SK-N-SH (cell line): ENCODE measurements at regions not wholly inside any gene's neighbourhood (a gene's known extent, or its start where the extent isn't known, plus 50 kb on each side); places are given as distances from the start of the nearest gene placed in this dataset.

Experiments
- CTCF ChIA-PET: fragments of 300-600, 350-600 bp; formaldehyde crosslinking; extraction: SDS; loops from one replicate; lab custom pipeline; 2021; lab: Yijun Ruan, JAX
- POLR2A ChIA-PET: fragments of 350-600 bp; sonication (Branson Sonifier 250); formaldehyde crosslinking; extraction: SDS; loops from one replicate; lab custom pipeline; 2020; ENCODE audit warnings: antibody characterized with exemption, inconsistent platforms; lab: Yijun Ruan, JAX
- DNase-seq: peaks from one replicate; pipeline ENCODE4 v3.0.0; 2012
- H2AFZ ChIP-seq: fragments of 200-600 bp; sonication (generic); 2 replicates; pipeline ENCODE4 v1.8.1; 2016; ENCODE audit warnings: antibody characterized with exemption, mild to moderate bottlenecking, low read depth
- H3F3A ChIP-seq: fragments of 200-600 bp; sonication (generic); replicated peaks from 2 replicates; pipeline ENCODE3; 2016; ENCODE audit warnings: antibody characterized with exemption, mild to moderate bottlenecking; ENCODE audit not compliant: insufficient read depth
- H3K27ac ChIP-seq, 2 experiments: fragments of 200-500 bp in 1 of 2; fragments of 200-600 bp in 1 of 2; sonication (Bioruptor generic) in 1 of 2; sonication (generic), shearing (Covaris generic) in 1 of 2; 2 replicates each; pipeline versions ENCODE4 v1.5.1 to v1.6.1; 2014 to 2016; ENCODE audit warnings: low read depth in 2 of 2, inconsistent platforms in 1 of 2, low read length in 1 of 2, mild to moderate bottlenecking in 1 of 2, mixed read lengths in 1 of 2
- H3K27me3 ChIP-seq: fragments of 200-600 bp; sonication (generic), shearing (Covaris generic); 2 replicates; pipeline ENCODE4 v1.6.1; 2016; ENCODE audit warnings: mixed run types; ENCODE audit not compliant: insufficient read depth
- H3K36me3 ChIP-seq, 2 experiments: fragments of 200-500 bp in 1 of 2; fragments of 200-600 bp in 1 of 2; sonication (Bioruptor generic) in 1 of 2; sonication (generic) in 1 of 2; replicated peaks in 1 of 2; 2 replicates each; pipeline versions ENCODE3 to v1.5.1; 2014 to 2016; ENCODE audit warnings: low read length in 1 of 2, mild to moderate bottlenecking in 1 of 2; ENCODE audit not compliant: insufficient read depth in 2 of 2, control insufficient read depth in 1 of 2
- H3K4me1 ChIP-seq, 2 experiments: fragments of 200-500 bp in 1 of 2; fragments of 200-600 bp in 1 of 2; sonication (Bioruptor generic) in 1 of 2; sonication (generic), shearing (Covaris generic) in 1 of 2; 2 replicates each; pipeline versions ENCODE4 v1.5.1 to v1.6.1; 2014 to 2016; ENCODE audit warnings: low read depth in 1 of 2, low read length in 1 of 2, mixed run types in 1 of 2; ENCODE audit not compliant: insufficient read depth in 2 of 2, control insufficient read depth in 1 of 2
- H3K4me2 ChIP-seq: fragments of 200-600 bp; sonication (generic), shearing (Covaris generic); 2 replicates; pipeline ENCODE4 v1.6.1; 2017; ENCODE audit warnings: mixed run types
- H3K4me3 ChIP-seq, 2 experiments: fragments of 200-500 bp in 1 of 2; fragments of 200-600 bp in 1 of 2; sonication (Bioruptor generic) in 1 of 2; sonication (generic), shearing (Covaris generic) in 1 of 2; 2 replicates each; pipeline versions ENCODE4 v1.5.1 to v1.8.1; 2014 to 2016; ENCODE audit warnings: low read depth in 2 of 2, inconsistent platforms in 1 of 2, low read length in 1 of 2, mild to moderate bottlenecking in 1 of 2, mixed read lengths in 1 of 2, moderate library complexity in 1 of 2
- H3K79me2 ChIP-seq: fragments of 200-600 bp; sonication (generic); 2 replicates; pipeline ENCODE4 v1.8.1; 2017; ENCODE audit warnings: mild to moderate bottlenecking; ENCODE audit not compliant: insufficient read depth
- H3K9ac ChIP-seq: fragments of 200-600 bp; sonication (generic); 2 replicates; pipeline ENCODE4 v1.6.1; 2017; ENCODE audit warnings: mixed run types
- H3K9me2 ChIP-seq: fragments of 200-600 bp; sonication (generic); 2 replicates; pipeline ENCODE4 v1.6.1; 2017; ENCODE audit warnings: mixed run types
- H3K9me3 ChIP-seq: fragments of 200-600 bp; sonication (generic); 2 replicates; pipeline ENCODE4 v1.6.1; 2017; ENCODE audit warnings: mixed run types, mild to moderate bottlenecking, moderate library complexity
- H4K20me1 ChIP-seq: fragments of 200-600 bp; sonication (generic); 2 replicates; pipeline ENCODE4 v1.6.1; 2017; ENCODE audit warnings: mild to moderate bottlenecking, mixed run types; ENCODE audit not compliant: insufficient read depth
- CHD2 ChIP-seq: fragments of 150-350 bp; IDR thresholded peaks from 2 replicates; pipeline ENCODE4 v1.6.1; 2018; ENCODE audit warnings: low read length; ENCODE audit not compliant: partially characterized antibody
- EP300 ChIP-seq, 2 experiments: IDR thresholded peaks; 2 replicates each; pipeline versions ENCODE4 v1.4.0 to v1.6.1; 2012; ENCODE audit warnings: borderline replicate concordance in 1 of 2, low read depth in 1 of 2, low read length in 1 of 2
- EZH2phosphoT487 ChIP-seq: fragments of 200-600 bp; sonication (generic); IDR thresholded peaks from 2 replicates; pipeline ENCODE4 v1.6.1; 2017; ENCODE audit warnings: low read depth, mixed run types, mild to moderate bottlenecking, antibody characterized with exemption, moderate library complexity, borderline replicate concordance
- FOSL2 ChIP-seq: IDR thresholded peaks from 2 replicates; pipeline ENCODE4 v1.4.0; 2012; ENCODE audit warnings: low read depth, mild to moderate bottlenecking, moderate library complexity, borderline replicate concordance
- FOXM1 ChIP-seq: IDR thresholded peaks from 2 replicates; pipeline ENCODE4 v1.4.0; 2012; ENCODE audit warnings: low read depth, mild to moderate bottlenecking
- GABPA ChIP-seq: IDR thresholded peaks from 2 replicates; pipeline ENCODE4 v1.4.0; 2012; ENCODE audit warnings: low read depth, mild to moderate bottlenecking
- GATA2 ChIP-seq: sonication (generic); formaldehyde crosslinking; IDR thresholded peaks from 2 replicates; pipeline ENCODE4 v1.5.0; 2020; ENCODE audit warnings: mild to moderate bottlenecking, missing genetic modification reagents
- JUND ChIP-seq: IDR thresholded peaks from 2 replicates; pipeline ENCODE4 v1.4.0; 2012
- MXI1 ChIP-seq: IDR thresholded peaks from 2 replicates; pipeline ENCODE4 v1.6.1; 2012; ENCODE audit warnings: mild to moderate bottlenecking, low read depth, low read length, improper control_type of control experiment
- NFIC ChIP-seq: IDR thresholded peaks from 2 replicates; pipeline ENCODE4 v1.4.0; 2012; ENCODE audit warnings: borderline replicate concordance
- NRF1 ChIP-seq: IDR thresholded peaks from 2 replicates; pipeline ENCODE4 v1.6.1; 2012; ENCODE audit warnings: low read depth, mild to moderate bottlenecking, low read length
- RAD21 ChIP-seq: IDR thresholded peaks from 2 replicates; pipeline ENCODE4 v1.6.1; 2012; ENCODE audit warnings: mild to moderate bottlenecking, low read length
- RFX5 ChIP-seq: IDR thresholded peaks from 2 replicates; pipeline ENCODE4 v1.6.1; 2012; ENCODE audit warnings: mild to moderate bottlenecking, improper control_type of control experiment, low read length
- RXRA ChIP-seq: IDR thresholded peaks from 2 replicates; pipeline ENCODE4 v1.4.0; 2012; ENCODE audit warnings: low read depth, mild to moderate bottlenecking, borderline replicate concordance
- SIN3A ChIP-seq: IDR thresholded peaks from 2 replicates; pipeline ENCODE4 v1.6.1; 2012; ENCODE audit warnings: low read depth, mild to moderate bottlenecking, low read length, moderate library complexity, borderline replicate concordance
- TAF1 ChIP-seq: IDR thresholded peaks from 2 replicates; pipeline ENCODE4 v1.6.1; 2012; ENCODE audit warnings: low read depth, mild to moderate bottlenecking, low read length, moderate library complexity, borderline replicate concordance
- TCF12 ChIP-seq: IDR thresholded peaks from 2 replicates; pipeline ENCODE4 v1.4.0; 2012
- TEAD4 ChIP-seq: IDR thresholded peaks from 2 replicates; pipeline ENCODE4 v1.4.0; 2012; ENCODE audit warnings: mild to moderate bottlenecking, borderline replicate concordance; ENCODE audit not compliant: insufficient read depth
- YY1 ChIP-seq: IDR thresholded peaks from 2 replicates; pipeline ENCODE4 v1.4.0; 2012; ENCODE audit warnings: low read depth, mild to moderate bottlenecking
- WGBS: methylation state at CpG from one replicate; pipeline ENCODE4 v1.1.6; 2017; ENCODE audit warnings: low lambda C conversion rate; 5-methylcytosine and 5-hydroxymethylcytosine counted together
- TF ChIP-seq, protein P1 (sequence below): fragments of 150-350 bp; IDR thresholded peaks from 2 replicates; pipeline ENCODE4 v1.6.1; 2016; ENCODE audit warnings: mild to moderate bottlenecking, low read depth, low read length
- TF ChIP-seq, protein P2 (sequence below): IDR thresholded peaks from 2 replicates; pipeline ENCODE4 v1.4.0; 2012; ENCODE audit warnings: low read depth, borderline replicate concordance

DNA sequence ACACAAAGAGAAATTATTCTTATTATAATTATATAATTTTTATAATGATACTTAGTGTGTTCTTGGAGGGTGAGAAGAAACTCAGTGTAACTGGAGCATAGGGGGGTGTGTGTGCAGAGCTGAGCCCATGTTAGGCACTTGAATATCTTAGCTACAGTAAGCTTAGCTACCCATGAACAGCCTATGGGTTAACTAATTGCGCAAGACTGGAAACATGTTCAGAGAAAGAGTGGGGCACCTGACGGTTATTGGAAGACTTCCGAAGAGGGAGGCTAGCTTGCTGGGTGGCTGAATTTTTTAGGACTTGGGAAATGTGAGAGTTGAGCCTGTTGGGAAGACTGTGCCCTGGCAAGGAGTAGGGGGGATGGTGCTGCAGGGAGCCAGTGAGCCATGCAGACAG lies 229.2 kb downstream of the SLC4A3 start:
- Histone ChIP-seq H3F3A (no peaks in the 10 kb centered on the region), H3K79me2 (no peaks in the 10 kb centered on the region), H3K27ac (no peak overlapping the region), H3K36me3 (no peaks in the 10 kb centered on the region), H3K4me3 (no peak overlapping the region), H4K20me1 (no peaks in the 10 kb centered on the region), H3K9ac (no peak overlapping the region), H3K4me2 (no peak overlapping the region), H2AFZ (no peak overlapping the region), H3K4me1 (no peaks in the 10 kb centered on the region), H3K27me3 (peaks cover 17% of the 10 kb centered on the region; the same call in 1 of the 2 replicates), H3K9me2 (no peaks in the 10 kb centered on the region), H3K9me3 (no peaks in the 10 kb centered on the region)
- WGBS, result 45% methylated on average over 3 of the region's 3 CpGs
- ChIA-PET POLR2A (no interaction called here), CTCF (no interaction called here)
- TF ChIP-seq TAF1, result no peak
- no peak for TF ChIP-seq GABPA
- TF ChIP-seq NFIC, result no peak
- TF ChIP-seq RFX5, result no peak
- TF ChIP-seq FOSL2, result no peak
- TF ChIP-seq, protein P1, sequence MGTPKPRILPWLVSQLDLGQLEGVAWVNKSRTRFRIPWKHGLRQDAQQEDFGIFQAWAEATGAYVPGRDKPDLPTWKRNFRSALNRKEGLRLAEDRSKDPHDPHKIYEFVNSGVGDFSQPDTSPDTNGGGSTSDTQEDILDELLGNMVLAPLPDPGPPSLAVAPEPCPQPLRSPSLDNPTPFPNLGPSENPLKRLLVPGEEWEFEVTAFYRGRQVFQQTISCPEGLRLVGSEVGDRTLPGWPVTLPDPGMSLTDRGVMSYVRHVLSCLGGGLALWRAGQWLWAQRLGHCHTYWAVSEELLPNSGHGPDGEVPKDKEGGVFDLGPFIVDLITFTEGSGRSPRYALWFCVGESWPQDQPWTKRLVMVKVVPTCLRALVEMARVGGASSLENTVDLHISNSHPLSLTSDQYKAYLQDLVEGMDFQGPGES, result no peak
- TF ChIP-seq, protein P2, sequence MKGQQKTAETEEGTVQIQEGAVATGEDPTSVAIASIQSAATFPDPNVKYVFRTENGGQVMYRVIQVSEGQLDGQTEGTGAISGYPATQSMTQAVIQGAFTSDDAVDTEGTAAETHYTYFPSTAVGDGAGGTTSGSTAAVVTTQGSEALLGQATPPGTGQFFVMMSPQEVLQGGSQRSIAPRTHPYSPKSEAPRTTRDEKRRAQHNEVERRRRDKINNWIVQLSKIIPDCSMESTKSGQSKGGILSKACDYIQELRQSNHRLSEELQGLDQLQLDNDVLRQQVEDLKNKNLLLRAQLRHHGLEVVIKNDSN, result no peak
- TF ChIP-seq RXRA, result no peak
- no peak for TF ChIP-seq FOXM1
- TF ChIP-seq SIN3A, result no peak
- TF ChIP-seq TCF12, result no peak
- TF ChIP-seq EP300 (IDR thresholded peaks at IDR 0.05; ENCODE audit: borderline replicate concordance in 1 of 2, low read depth in 1 of 2, low read length in 1 of 2), result no peak
- no peak for TF ChIP-seq NRF1
- TF ChIP-seq EZH2phosphoT487, result no peak
- TF ChIP-seq CHD2, result no peak
- TF ChIP-seq RAD21, result no peak
- no peak for TF ChIP-seq GATA2 (CRISPR knock-in tag)
- TF ChIP-seq YY1, result no peak
- no peak for TF ChIP-seq TEAD4
- TF ChIP-seq JUND, result no peak
- no peak for DNase-seq

DNA sequence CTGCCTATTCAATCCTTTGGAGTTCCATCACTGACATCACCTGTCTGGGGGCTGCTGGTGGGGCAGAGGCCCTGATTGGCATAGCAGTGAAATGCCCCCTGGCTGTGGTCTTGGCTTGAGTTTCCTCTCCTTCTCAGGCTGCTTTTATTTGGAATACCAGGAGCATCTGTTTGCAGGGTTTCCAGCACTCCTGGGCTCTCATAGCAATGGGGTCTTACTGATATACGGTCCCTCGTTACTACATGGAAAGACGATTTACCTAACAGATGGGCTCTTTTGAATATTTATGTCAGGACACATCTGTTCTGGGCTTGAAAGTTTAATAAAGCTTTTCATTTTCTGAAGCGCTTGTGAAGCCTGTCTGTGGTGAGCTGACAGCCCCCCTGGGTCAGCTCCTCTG lies 230.3 kb downstream of the SLC4A3 start:
- peaks cover 17% of the 10 kb centered on the region; the same call in 1 of the 2 replicates for H3K27me3 ChIP-seq
- H3K9me2 ChIP-seq, result no peaks in the 10 kb centered on the region
- H4K20me1 ChIP-seq, result no peaks in the 10 kb centered on the region
- H3K36me3 ChIP-seq, result no peaks in the 10 kb centered on the region
- H3K27ac ChIP-seq, result no peak overlapping the region
- CTCF ChIA-PET, result no interaction called here
- DNase-seq, result no peak
- H2AFZ ChIP-seq, result no peak overlapping the region
- WGBS, result 2% methylated on average over 4 of the region's 4 CpGs
- TF ChIP-seq RXRA, result no peak
- TF ChIP-seq JUND, result no peak
- no peak for TF ChIP-seq SIN3A
- no peak for TF ChIP-seq TAF1
- no peak for TF ChIP-seq TEAD4
- no peak for TF ChIP-seq MXI1
- H3F3A ChIP-seq, result no peaks in the 10 kb centered on the region
- H3K4me3 ChIP-seq, result no peak overlapping the region
- no peaks in the 10 kb centered on the region for H3K9me3 ChIP-seq
- H3K4me1 ChIP-seq, result no peaks in the 10 kb centered on the region
- POLR2A ChIA-PET, result no interaction called here
- H3K79me2 ChIP-seq, result no peaks in the 10 kb centered on the region
- H3K4me2 ChIP-seq, result no peak overlapping the region
- H3K9ac ChIP-seq, result no peak overlapping the region
